Vagina (tissue), 2 donors: ENCODE measurements at regions not wholly inside any gene's neighbourhood (a gene's known extent, or its start where the extent isn't known, plus 50 kb on each side); places are given as distances from the start of the nearest gene placed in this dataset.

Source experiments
- DNase-seq, 2 donors: peaks; one replicate each; pipeline ENCODE4 v3.0.0-alpha.2; 2017; ENCODE audit errors: extremely low spot score in 2 of 2
- H3K27ac ChIP-seq: fragments of 200-600 bp; sonication (generic); one replicate; pipeline ENCODE4 v1.5.1; 2019
- H3K27me3 ChIP-seq: fragments of 200-600 bp; sonication (generic); one replicate; pipeline ENCODE4 v1.5.1; 2019
- H3K36me3 ChIP-seq, 2 donors: fragments of 200-600 bp; sonication (generic); one replicate each; pipeline ENCODE4 v1.5.1; 2017 to 2019
- H3K4me1 ChIP-seq: fragments of 200-600 bp; sonication (generic); one replicate; pipeline ENCODE4 v1.5.1; 2019
- H3K4me3 ChIP-seq, 2 donors: fragments of 200-600 bp; sonication (generic); 1 replicate in 1 of 2; 2 replicates in 1 of 2; pipeline ENCODE4 v1.5.1; 2016 to 2019
- H3K9me3 ChIP-seq: fragments of 200-600 bp; sonication (generic); one replicate; pipeline ENCODE4 v1.5.1; 2019
- CTCF ChIP-seq, 3 experiments: fragments of 450-650 bp in 2 of 3; fragments of 200-600 bp in 1 of 3; sonication (generic) in 1 of 3; IDR thresholded peaks; one replicate each; pipeline ENCODE4 v1.5.1; 2017 to 2019; ENCODE audit warnings: antibody characterized with exemption in 3 of 3, mild to moderate bottlenecking in 2 of 3, moderate library complexity in 2 of 3
- POLR2A ChIP-seq, 2 donors: fragments of 450-650 bp; IDR thresholded peaks; one replicate each; pipeline ENCODE4 v1.6.1; 2017; ENCODE audit warnings: antibody characterized with exemption in 2 of 2, mild to moderate bottlenecking in 2 of 2, moderate library complexity in 2 of 2
- POLR2AphosphoS5 ChIP-seq, 2 donors: sonication (generic); formaldehyde crosslinking; IDR thresholded peaks; one replicate each; pipeline ENCODE4 v1.9.0; 2017; ENCODE audit warnings: antibody characterized with exemption in 2 of 2, mild to moderate bottlenecking in 2 of 2, low read depth in 1 of 2; ENCODE audit not compliant: insufficient read depth in 1 of 2
- intact Hi-C: fragments of 100-400 bp; cut with DNase I; formaldehyde crosslinking; loops from one replicate; pipeline ENCODE4 v1.15.1; 2023

DNA sequence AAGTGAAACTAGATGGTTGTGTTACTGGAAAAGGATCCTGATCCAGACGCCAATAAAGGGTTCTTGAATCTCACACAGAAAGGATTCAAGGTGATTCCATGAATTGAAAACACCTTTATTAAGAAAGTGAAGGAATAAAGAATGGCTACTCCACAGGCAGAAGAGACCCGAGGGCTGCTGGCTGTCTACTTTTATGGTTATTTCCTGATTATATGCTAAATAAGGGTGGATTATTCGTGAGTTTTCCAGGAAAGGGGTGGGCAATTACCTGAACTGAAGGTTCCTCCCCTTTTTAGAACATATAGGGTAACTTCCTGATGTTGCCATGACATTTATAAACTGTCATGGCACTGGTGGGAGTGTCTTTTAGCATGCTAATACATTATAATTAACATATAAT lies 50.9 kb upstream of the WARS2 start:
- no peak for DNase-seq
- Histone ChIP-seq H3K27me3 (no peaks in the 10 kb centered on the region), H3K36me3 (no peaks in the 10 kb centered on the region), H3K27ac (no peak overlapping the region), H3K9me3 (no peaks in the 10 kb centered on the region), H3K4me3 (no peak overlapping the region), H3K4me1 (no peaks in the 10 kb centered on the region)
- intact Hi-C loops, result no loop called here
- TF ChIP-seq CTCF (IDR thresholded peaks at IDR 0.05) (no peak), POLR2A (IDR thresholded peaks at IDR 0.05) (no peak), POLR2AphosphoS5 (IDR thresholded peaks at IDR 0.05; ENCODE audit: insufficient read depth in 1 of 2, low read depth in 1 of 2) (no peak)

GRCh38 chr1:119204197-119204960 lies 63.9 kb upstream of the WARS2 start:
- Histone ChIP-seq H3K27me3 (no peaks in the 10 kb centered on the region), H3K27ac (no peak overlapping the region), H3K36me3 (no peaks in the 10 kb centered on the region), H3K4me1 (no peaks in the 10 kb centered on the region), H3K9me3 (peaks cover 2% of the 10 kb centered on the region), H3K4me3 (no peak overlapping the region)
- DNase-seq, result no peak
- intact Hi-C loops, result no loop called here
- TF ChIP-seq POLR2A (IDR thresholded peaks at IDR 0.05), result no peak
- TF ChIP-seq POLR2AphosphoS5 (IDR thresholded peaks at IDR 0.05; ENCODE audit: insufficient read depth in 1 of 2, low read depth in 1 of 2), result no peak
- no peak for TF ChIP-seq CTCF (IDR thresholded peaks at IDR 0.05)

GRCh38 chr1:119204961-119205357 lies 64.5 kb upstream of the WARS2 start:
- Histone ChIP-seq H3K9me3 (no peaks in the 10 kb centered on the region), H3K36me3 (no peaks in the 10 kb centered on the region), H3K4me1 (no peaks in the 10 kb centered on the region), H3K27ac (no peak overlapping the region), H3K4me3 (no peak overlapping the region), H3K27me3 (no peaks in the 10 kb centered on the region)
- intact Hi-C loops, result no loop called here
- no peak for DNase-seq
- TF ChIP-seq CTCF (IDR thresholded peaks at IDR 0.05) (no peak), POLR2AphosphoS5 (IDR thresholded peaks at IDR 0.05; ENCODE audit: insufficient read depth in 1 of 2, low read depth in 1 of 2) (no peak), POLR2A (IDR thresholded peaks at IDR 0.05) (no peak)

- Histone ChIP-seq H3K27me3 (no peaks in the 10 kb centered on the region), H3K36me3 (no peaks in the 10 kb centered on the region), H3K27ac (no peak overlapping the region), H3K4me1 (no peaks in the 10 kb centered on the region), H3K9me3 (no peaks in the 10 kb centered on the region), H3K4me3 (no peak overlapping the region)
- no peak for TF ChIP-seq POLR2A (IDR thresholded peaks at IDR 0.05)
- no peak for TF ChIP-seq CTCF (IDR thresholded peaks at IDR 0.05)
- no peak for TF ChIP-seq POLR2AphosphoS5 (IDR thresholded peaks at IDR 0.05; ENCODE audit: insufficient read depth in 1 of 2, low read depth in 1 of 2)
- intact Hi-C loops, result no loop called here
- DNase-seq, result no peak
These were observed 68.6 kb upstream of the WARS2 start for GRCh38 chr1:119209061-119209460.

DNA sequence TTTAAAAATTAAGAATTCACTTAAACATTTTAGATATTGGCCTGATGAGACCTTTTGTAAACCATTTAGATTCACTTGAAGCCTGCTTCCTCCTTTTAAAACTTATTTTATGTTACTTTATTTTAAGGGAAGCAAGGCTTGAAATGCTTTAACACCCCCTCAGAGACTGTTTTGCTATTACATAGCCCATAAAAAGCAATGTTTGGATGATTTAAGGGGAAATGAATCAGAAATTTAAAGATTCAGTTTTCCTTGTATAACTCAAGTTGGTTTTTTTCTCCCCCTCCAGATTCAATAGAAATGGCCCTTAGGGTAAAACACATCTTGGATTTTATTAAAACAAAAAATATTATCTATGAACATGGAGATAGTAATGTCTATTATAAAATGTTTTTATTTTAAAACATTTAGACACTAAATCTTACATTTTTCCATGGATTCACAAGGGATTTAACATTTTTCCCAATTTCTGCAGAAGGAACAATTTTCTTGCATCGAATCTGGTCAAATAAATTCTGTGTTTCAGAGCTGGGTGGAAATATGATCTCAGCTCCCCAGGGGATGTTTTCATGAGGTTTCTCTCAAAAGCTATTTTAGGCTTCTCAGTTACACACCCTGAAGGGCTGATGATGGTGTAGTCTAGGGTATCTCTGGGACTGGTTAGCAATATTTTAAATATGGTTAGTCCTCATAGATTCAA lies 69.3 kb upstream of the WARS2 start:
- Histone ChIP-seq H3K9me3 (no peaks in the 10 kb centered on the region), H3K27ac (no peak overlapping the region), H3K27me3 (no peaks in the 10 kb centered on the region), H3K4me3 (no peak overlapping the region), H3K4me1 (no peaks in the 10 kb centered on the region), H3K36me3 (no peaks in the 10 kb centered on the region)
- TF ChIP-seq CTCF (IDR thresholded peaks at IDR 0.05) (no peak), POLR2AphosphoS5 (IDR thresholded peaks at IDR 0.05; ENCODE audit: insufficient read depth in 1 of 2, low read depth in 1 of 2) (no peak)
- no peak for DNase-seq
- intact Hi-C loops, result no loop called here
